HG03439 (cell line): ENCODE measurements at regions not wholly inside any gene's neighbourhood (a gene's known extent, or its start where the extent isn't known, plus 50 kb on each side); places are given as distances from the start of the nearest gene placed in this dataset.

Experiments
- ATAC-seq: cut with Tn5 transposase; IDR thresholded peaks from one replicate; pipeline ENCODE4 v1.9.1; 2021; ENCODE audit warnings: mild to moderate bottlenecking, moderate library complexity; ENCODE audit not compliant: unreplicated experiment

DNA sequence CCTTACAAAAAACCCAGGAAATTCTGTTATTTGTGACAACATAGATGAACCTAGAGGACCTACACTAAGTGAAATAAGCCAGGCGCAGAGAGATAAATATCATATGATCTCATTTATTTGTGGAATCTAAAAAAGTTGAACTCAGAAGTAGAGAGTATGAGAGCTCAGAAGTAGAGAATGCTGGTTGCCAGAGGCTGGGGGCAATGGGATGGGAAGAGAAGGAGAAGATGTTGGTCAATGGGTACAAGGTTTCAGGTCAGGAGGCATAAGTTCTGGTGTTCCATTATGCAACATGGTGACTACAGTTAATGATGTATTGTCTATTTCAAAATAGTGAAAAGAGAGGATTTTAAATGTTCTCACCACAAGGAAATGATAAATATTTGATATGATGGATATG lies 259.1 kb upstream of the POU3F1 start:
- ATAC-seq, result no peak

DNA sequence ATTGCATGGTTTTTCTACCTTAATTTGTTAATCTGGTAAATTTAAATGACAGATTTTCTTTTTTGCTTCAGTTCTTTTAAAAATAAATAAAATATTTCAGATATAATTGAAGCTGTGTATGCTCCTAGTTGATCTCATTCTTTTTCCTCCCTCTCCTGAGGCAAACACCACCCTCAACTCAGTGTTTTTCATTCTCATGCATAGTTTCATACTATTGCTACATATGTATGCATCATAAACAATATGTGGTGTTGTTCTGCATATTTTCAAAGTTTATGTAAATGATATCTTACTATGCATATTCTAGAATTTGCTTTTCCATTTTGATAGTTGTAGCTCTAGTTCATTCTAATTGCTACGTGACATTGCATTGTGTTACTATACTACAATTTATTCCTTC lies 257.2 kb upstream of the POU3F1 start:
- ATAC-seq, result no peak

DNA sequence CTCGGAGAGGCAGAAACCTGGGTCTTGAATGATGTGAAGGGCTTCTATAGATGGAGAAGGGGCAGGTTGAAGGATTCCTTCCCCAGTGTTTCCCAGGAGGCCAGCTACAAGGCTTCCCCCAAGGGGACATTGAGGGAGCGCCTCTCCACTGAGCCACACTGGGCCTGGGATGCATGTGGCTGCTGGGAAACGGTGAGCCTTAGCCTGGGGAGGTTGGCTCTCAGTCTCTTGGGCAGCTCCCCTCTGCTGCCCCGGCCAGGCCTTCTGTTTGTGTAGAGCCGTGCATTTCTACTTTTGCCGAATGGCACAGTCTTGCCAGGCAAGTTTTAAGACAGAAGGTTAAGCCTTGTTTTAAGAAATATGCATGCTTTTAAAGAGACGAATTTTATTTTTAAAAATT lies 254.4 kb upstream of the POU3F1 start:
- ATAC-seq, result no peak

- ATAC-seq, result no peak
These were observed 254.0 kb upstream of the POU3F1 start for GRCh38 chr1:38300616-38301015.

DNA sequence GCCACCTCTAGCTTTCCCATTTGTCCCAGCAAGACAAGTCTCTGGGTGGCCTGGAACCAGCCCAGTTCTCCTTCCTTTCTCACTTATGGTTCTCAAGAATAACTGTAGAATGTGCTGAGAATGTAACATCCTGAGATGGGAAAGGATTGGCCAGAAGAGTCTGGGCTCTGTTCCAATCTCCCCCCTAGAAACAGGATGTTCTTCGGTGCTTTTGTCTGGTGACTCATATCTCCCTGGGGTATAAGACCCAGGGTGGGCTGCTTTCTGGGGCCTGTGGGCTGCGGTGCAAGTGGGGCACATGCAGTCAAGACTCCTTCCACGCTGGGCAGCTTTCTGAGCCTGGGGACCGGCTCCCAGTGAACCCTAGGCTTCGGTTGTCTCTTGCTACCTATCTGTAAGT lies 251.2 kb upstream of the POU3F1 start:
- ATAC-seq, result no peak

GRCh38 chr1:38297246-38297645 lies 250.7 kb upstream of the POU3F1 start:
- ATAC-seq, result no peak

DNA sequence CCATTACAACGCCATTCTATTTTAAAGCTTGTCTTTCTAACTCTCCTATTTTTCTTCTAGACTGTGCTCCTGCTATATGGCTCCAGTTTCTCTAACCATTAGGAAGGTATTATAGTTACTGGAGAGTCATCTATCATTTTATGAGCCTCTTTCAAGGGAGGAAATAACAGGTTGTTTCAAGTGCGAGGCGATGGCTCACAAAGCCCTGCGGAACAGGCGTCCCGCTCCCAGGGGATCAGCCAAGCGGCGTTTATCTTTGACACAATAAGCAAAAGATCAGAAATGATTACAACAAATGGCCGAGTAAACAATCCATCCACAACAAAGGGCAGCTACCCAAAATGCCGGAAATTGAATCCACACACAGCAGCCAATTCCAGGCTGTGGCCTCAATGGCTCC lies 249.5 kb upstream of the POU3F1 start:
- no peak for ATAC-seq

- no peak for ATAC-seq
These were observed 247.0 kb upstream of the POU3F1 start for GRCh38 chr1:38293567-38293966.

- no peak for ATAC-seq
These were observed 246.4 kb upstream of the POU3F1 start for GRCh38 chr1:38292969-38293368.

- ATAC-seq, result no peak
These were observed 245.4 kb upstream of the POU3F1 start for GRCh38 chr1:38291906-38292521.

GRCh38 chr1:38291336-38291735 lies 244.7 kb upstream of the POU3F1 start:
- ATAC-seq, result no peak

- no peak for ATAC-seq
These were observed 242.4 kb upstream of the POU3F1 start for GRCh38 chr1:38289034-38289433.

DNA sequence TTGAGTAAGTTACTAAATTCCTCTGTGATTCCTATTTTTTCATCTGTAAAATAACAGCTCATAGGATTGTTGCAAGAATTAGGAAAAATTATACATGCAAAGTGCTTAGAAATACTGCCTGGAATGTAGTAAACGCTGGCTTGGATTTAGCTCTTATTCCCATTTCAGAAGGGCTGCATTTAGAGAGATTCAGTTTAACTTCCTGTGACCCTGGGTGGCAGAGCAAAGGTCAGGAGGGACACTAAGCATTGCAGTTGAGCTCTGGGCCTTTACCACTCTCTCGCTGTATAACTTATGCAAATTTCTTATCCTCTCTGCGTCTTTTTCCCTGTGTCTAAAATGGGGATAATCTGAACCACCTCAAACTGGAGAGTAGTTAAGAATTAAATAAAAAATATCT lies 241.0 kb upstream of the POU3F1 start:
- ATAC-seq, result no peak

DNA sequence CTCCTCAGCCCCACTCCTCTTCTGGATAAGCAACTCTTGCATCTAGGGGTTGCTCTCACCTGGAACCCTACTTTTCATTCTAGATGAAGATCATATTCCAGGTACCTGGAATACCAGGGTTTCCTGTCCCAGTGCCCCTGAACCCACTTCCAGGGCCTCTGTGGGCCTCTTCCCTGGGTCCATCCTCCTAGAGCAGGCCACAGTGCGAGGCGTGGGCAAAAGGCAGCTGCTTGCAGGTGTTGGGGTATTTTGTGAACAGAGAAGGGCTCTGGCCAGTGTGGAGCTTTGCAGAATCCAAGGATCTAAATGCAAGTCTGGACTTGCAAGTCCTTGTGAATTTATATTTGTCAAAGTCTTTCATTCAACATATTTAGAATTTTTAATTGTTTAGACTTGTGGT lies 240.4 kb upstream of the POU3F1 start:
- ATAC-seq, result no peak

DNA sequence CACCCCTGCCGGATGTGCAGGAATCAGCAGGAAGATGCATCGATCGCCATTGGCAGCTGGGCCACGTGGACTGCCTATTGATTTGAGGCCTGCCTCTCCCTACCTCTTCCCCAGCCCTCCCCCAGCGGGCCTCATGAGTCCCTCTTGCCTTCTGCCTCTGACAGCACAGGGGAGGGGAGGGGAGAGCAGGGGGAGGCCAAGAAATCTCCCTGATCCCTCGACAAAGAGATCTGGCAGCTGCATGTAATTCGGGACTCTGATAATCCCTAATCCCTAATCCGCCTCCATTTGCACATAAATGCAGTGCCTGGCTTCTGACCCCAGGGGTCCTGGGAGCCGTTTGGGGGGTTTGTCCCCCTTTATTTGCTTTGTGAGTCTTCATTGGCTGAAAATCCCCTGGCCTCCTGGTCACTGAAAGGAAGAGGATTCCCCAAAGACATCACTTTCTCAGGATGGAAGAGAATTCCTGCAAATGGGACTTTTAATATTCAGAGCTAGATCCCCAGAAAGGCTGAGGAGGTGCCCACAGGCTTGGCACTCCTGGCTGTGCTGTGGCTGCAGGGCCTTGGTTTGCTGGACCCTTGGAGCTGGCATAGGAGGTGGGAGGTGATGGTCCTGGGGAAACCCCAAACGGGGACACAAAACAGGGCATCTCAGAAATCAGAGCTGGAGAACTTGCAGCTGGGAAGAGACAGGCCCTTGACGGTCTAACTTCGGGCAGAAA lies 239.4 kb upstream of the POU3F1 start:
- no peak for ATAC-seq

DNA sequence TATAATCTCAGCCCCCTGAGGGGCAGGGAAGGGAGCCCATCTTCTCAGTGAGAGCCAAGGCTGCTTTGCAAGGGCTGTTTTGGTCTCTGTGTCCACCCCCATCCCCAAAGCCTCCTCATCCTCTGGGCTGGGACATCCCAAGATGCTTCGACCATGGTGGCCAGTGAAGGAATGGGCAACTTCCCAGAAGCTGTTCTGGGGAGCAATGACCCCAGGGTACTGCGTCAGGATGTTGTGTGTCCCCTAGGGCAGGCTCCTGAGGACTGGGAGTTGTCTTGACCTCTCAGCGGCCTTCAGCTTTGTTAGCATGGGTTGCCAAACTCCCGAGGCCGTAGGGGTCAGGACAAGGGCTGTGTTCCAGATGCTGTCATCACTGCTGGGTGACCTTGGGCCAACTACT lies 238.4 kb upstream of the POU3F1 start:
- no peak for ATAC-seq

DNA sequence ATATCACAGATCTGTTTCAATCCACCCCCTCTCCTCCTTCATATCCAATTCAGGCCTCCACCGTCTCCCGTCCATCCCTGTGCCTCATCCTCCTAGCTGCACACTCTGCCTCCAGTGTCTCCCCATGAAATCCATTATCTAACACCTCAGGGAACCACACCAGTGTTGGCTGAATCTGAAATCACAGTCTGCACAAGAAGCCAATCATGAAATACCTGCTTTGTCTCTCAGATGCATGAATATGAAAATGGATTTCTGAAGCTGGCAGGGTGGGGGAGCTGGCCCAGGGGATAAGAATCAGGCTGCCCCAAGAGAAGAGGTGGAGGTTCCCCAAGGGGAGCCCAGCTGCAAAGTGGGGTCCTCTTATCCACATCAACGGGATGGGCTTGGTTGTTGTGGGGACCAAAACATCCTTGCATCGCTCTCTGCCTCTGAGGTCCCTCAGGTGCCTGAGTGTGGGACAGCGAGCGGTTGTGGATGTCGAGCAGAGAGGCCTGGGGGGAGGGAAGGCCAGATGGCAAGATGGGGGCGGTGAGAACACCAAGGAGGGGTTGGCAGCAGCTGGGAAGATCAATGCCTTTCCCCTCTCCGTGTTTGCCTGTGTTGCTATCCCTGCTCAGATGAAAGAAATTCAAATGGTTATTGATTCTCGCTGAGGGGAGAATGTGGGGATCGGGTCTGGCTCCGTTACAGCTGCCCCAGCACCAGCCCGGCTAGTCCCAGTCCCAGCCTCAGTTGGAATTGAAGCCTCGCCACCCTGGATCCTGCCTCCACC lies 237.3 kb upstream of the POU3F1 start:
- no peak for ATAC-seq

DNA sequence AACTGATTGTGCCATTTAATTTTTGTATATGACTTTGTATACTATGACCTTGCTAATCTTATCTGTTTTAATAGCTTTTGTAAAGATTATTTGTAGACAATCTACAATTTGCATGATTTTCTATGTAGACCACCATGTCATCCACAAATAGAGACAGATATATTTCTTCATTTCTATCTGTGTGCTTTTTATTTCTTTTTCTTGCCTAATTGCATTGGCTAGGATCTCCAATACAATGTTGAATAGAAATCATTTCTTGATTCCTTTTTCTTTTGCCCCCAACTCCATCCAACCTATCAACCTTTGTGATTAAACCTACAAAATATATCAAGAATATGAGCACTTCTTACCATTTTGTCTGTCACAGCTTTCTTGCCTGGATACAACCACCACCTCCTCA lies 232.6 kb upstream of the POU3F1 start:
- no peak for ATAC-seq

DNA sequence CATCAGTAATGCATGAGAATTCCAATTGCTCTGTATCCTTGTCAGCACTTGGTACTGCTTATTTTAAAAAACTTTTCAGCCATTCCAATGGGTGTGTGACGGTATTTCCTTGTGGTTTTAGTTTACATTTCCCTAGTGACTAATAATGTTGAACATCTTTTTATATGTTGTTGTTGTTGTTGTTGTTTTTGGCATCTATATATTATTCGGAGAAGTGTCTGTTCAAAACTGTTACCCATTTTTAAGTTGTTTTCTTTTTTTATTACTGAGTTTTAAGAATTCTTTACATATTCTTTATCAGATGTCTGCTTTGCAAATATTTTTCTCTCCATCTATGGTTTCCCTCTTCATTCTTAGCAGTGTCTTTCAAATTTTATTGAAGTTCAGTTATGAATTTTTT lies 231.1 kb upstream of the POU3F1 start:
- ATAC-seq, result no peak

DNA sequence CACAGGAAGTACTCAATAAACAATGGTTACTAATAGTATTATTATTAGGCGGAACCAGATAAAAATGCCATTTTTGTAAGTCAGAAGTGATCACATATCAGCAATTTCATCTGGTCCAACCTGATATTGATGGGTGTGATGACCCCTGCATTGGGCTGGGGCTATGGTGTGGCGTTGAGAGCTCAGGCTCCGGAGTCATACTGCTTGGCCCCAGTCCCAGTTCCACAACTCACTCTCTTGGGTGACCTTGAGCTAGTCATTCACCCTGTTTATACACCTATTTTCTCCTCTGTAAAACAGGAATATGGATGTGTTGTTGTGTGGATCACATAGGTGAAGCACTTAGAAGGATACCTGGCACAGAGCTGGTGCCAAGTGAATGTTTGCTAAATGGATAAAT lies 229.4 kb upstream of the POU3F1 start:
- no peak for ATAC-seq

DNA sequence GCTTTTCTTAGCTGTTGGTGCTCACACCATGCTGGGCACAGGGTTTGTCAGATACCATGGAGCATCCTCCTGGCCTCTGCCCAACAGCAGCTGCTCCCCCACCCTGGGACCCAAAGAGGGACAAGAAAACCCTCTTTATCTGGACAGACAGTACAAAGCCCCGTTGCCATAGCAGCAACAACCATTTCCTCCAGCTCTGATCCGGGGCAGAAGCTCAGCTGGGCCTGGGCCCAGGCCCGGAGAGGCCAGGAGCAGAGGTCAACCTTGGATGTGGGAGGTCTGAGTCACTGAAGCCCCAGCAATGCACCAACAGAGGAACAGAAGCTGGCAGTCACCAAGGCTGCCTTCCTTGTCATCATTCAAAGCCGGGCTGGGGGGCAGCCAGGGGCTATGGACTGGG lies 228.4 kb upstream of the POU3F1 start:
- no peak for ATAC-seq

DNA sequence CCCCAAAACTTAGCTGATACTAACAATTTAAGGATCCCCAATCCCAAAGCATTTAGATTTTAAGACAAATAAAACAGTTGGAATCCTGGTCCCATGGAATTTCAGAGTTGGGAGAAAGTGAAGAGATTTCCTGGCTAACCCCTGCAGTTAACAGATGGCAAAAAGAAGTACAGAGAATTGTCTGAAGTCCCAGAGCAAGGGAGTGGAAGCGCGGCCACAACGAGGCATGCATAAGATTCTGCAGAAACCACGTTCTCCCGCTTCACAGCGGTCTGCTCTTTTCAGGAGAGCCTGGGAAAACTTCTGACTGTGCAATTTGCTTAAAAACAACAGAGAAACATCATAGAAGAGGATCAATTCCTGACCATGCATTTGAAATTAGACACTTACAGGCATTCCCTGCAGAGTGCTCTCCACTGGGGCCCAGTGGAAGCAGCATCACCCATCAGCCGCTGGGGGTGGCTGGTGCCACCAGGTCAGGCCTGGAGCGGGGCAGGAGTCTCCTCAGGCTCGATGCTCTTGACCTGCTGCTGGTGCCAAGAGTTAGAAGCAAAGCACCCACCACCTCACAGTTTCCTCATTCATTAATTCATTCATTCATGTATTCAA lies 226.7 kb upstream of the POU3F1 start:
- no peak for ATAC-seq
